ENCODE measurements at regions not wholly inside any gene's neighbourhood (a gene's known extent, or its start where the extent isn't known, plus 50 kb on each side); places are given as distances from the start of the nearest gene placed in this dataset.

DNA sequence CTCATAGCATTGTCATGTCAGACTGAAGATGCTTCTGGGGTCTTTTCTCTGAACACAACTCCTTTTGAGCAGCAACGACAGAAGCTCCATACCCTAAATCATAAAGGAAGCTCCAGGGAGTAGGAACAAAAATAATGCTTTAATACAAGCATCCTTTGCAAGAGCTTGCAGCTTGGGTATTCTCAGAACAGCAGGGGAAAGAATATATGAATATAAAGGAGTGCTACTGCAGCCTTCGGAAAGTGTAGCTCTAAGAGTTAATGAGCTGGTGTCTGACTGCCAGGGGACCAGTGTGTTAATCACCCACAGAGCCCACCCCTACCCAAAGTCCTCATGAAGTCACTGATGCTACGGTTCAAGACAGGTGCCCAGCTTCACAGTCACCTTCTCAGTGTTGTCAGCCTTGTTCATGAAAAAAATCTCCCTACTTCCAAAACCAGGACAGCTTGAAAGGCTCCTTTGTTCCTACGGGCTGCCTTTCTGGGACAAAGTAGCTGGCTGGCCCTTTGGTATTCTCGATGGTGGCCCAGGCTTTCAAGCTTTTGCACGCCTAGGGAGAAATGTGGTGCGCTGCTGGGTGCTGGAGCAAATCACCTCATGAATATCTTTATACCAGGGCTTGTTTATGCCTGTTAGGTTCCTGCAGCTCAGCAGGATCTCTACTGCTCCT, 259.7 kb downstream of the CMPK2 start:
- no peak for TF ChIP-seq FOSL1 (IDR thresholded peaks at IDR 0.05; ENCODE audit: low read depth)
- no peak for TF ChIP-seq ZNF274 (IDR thresholded peaks at IDR 0.05; ENCODE audit: low read depth, low read length)
- TF ChIP-seq POLR2A (IDR thresholded peaks at IDR 0.05; ENCODE audit: borderline replicate concordance, extremely low read depth, insufficient read depth, insufficient read length), result no peak
- no peak for TF ChIP-seq CTCF (IDR thresholded peaks at IDR 0.05 in 2 of 3, conservative IDR thresholded peaks at IDR 0.05 in 1 of 3; ENCODE audit: borderline replicate concordance in 1 of 3, insufficient read depth in 1 of 3, low read depth in 2 of 3, low read length in 2 of 3)
- no peak for TF ChIP-seq MAX (IDR thresholded peaks at IDR 0.05)

Data from HCT116 (cell line).